GM13976 (cell line): ENCODE measurements at regions not wholly inside any gene's neighbourhood (a gene's known extent, or its start where the extent isn't known, plus 50 kb on each side); places are given as distances from the start of the nearest gene placed in this dataset.

ENCODE experiments used
- DNase-seq: peaks from one replicate; pipeline ENCODE4 v3.0.0; 2012; ENCODE audit warnings: low spot score
- in situ Hi-C: fragments of 300-500 bp; cut with MboI; formaldehyde crosslinking; loops from one replicate; pipeline ENCODE4 v1.12.0; 2022; ENCODE audit warnings: low sequenced_read_pairs, mixed read lengths, inconsistent platforms; ENCODE audit not compliant: unreplicated experiment
- TF ChIP-seq, protein P1 (sequence below): IDR thresholded peaks from 2 replicates; pipeline ENCODE4 v1.5.1; 2012; ENCODE audit warnings: borderline replicate concordance, mild to moderate bottlenecking; ENCODE audit not compliant: insufficient read depth; ENCODE audit errors: extremely low read depth, missing control alignments, control extremely low read depth

DNA sequence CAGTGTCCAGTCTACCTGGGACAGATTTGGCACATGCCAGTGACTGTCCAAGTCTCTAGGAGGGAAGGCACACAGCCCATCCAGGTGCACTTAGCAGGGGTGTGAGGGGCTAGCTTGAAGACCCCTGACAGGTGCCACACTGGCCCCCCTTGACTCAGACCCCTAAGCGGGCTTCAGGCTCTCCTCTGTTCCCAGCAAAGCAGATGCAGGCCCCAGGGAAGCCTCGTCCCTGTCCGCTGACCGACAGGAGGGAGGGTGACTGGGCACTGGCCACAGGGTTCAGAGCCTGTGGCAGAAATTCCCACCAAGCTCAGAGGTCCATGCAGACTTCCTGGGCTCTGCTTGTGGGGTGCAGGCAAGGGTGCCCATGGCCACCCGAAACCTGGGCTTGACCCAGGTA, 239.8 kb upstream of the MYT1L start:
- no peak for DNase-seq
- TF ChIP-seq, protein P1, sequence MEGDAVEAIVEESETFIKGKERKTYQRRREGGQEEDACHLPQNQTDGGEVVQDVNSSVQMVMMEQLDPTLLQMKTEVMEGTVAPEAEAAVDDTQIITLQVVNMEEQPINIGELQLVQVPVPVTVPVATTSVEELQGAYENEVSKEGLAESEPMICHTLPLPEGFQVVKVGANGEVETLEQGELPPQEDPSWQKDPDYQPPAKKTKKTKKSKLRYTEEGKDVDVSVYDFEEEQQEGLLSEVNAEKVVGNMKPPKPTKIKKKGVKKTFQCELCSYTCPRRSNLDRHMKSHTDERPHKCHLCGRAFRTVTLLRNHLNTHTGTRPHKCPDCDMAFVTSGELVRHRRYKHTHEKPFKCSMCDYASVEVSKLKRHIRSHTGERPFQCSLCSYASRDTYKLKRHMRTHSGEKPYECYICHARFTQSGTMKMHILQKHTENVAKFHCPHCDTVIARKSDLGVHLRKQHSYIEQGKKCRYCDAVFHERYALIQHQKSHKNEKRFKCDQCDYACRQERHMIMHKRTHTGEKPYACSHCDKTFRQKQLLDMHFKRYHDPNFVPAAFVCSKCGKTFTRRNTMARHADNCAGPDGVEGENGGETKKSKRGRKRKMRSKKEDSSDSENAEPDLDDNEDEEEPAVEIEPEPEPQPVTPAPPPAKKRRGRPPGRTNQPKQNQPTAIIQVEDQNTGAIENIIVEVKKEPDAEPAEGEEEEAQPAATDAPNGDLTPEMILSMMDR, result no peak
- in situ Hi-C loops, result no loop called here

DNA sequence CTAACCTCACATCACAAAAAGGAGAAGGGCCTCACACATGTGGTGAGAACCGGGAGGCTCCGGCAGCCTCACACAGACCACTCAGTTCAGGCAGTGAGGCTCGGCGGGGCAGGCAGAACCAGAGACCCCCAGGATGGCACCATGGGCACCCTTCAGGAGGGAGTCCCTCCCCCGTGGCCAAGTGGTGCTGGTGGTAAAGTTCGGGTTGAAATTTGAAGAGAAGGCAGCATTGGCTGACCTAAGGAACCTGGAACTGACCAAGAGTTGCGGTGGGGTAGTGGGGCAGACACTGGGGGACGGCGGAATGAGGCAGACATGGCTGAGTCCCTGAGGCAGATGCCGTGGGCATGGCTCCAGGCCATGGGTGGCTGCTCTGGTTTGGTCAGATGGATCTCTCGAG, 239.3 kb upstream of the MYT1L start:
- no peak for DNase-seq

DNA sequence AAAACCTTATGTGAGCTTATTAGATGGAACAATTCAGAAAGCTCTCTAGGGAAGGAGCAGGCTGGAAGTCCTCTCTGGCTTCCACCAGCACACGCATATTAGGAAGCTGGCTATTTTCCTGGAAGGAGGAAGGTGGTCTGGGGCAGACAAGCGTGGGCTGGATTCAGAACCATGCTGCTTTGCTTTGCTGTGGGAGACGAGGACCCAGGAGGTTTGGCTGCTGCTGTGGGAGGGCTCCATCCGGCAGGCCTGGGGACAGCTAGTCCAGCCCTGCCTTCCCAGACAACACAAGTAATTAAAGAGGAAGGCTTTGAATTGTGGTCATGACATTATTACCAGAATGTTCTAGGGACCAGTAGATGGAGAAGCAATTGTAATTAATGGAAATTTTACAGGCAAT, 238.8 kb upstream of the MYT1L start:
- TF ChIP-seq, protein P1, result no peak
- no peak for DNase-seq
- in situ Hi-C loops, result no loop called here

More for the DNA sequence above, 239.3 kb upstream of the MYT1L start:
- TF ChIP-seq, protein P1, result no peak
- in situ Hi-C loops, result no loop called here

DNA sequence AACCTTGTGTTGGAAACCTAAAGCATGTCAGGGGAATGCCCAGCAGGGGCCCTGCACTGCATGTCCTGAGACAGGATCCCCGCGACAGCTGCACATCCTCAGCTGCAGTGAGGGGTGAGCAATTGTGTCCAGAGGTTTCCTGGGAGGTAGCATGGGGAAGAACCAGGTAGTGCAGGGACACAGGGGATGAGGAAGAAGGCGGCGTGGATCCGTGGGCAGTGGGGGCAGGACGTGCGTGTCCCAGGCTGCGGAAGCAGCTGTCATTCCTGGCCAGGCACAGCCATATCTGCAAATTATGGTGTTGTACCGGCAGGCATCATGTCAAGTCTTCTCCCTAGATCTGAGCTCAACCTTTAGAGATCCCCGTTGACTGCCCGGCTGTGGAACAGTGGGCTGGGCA, 238.2 kb upstream of the MYT1L start:
- in situ Hi-C loops, result no loop called here
- TF ChIP-seq, protein P1, result no peak
- DNase-seq, result no peak

DNA sequence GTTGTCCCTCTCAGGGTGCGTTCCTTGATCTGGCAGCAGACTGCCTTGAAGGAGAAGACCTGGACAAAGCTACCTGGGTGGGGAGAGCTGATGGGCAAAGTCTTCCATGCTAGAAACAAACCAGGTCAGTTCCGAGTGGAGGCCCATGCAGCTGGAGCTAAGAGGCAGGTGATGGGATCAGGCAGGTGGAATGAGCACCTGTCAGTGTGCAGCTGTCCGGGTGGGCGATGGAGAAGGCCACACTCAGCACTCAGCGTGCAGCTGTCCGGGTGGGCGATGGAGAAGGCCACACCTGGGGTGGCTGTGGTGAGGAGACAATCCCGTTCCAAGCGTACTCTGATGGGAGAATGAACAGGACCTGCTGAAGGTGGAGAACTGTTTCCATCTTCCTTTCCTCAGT, 237.3 kb upstream of the MYT1L start:
- TF ChIP-seq, protein P1, result no peak
- in situ Hi-C loops, result no loop called here
- no peak for DNase-seq

DNA sequence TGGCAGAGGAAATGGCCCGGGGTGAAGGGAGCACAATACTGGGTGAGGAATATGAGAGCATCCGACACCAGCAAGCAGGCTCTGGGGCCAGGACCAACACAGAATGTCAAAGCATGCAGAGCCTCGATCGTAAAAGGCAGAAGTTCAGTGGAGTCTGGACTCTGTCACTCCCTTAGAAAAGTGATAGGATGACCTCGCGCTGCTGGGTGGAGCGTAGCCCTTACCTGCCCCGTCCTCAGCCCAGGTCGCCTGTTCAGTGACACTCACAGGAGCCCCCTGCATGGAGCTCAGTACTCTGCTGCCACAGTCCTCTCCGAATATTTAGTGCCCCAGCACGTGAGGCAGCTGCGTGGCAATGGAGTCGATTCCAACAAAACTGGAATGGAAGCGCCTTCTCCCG, 236.7 kb upstream of the MYT1L start:
- TF ChIP-seq, protein P1, result no peak
- in situ Hi-C loops, result no loop called here
- DNase-seq, result no peak
